GM18873 (cell line): ENCODE measurements at regions not wholly inside any gene's neighbourhood (a gene's known extent, or its start where the extent isn't known, plus 50 kb on each side); places are given as distances from the start of the nearest gene placed in this dataset.

Experiments used
- ATAC-seq: cut with Tn5 transposase; IDR thresholded peaks from one replicate; pipeline ENCODE4 v1.9.1; 2021; ENCODE audit warnings: mild to moderate bottlenecking, moderate library complexity, moderate number of reproducible peaks; ENCODE audit not compliant: unreplicated experiment, low FRiP score

DNA sequence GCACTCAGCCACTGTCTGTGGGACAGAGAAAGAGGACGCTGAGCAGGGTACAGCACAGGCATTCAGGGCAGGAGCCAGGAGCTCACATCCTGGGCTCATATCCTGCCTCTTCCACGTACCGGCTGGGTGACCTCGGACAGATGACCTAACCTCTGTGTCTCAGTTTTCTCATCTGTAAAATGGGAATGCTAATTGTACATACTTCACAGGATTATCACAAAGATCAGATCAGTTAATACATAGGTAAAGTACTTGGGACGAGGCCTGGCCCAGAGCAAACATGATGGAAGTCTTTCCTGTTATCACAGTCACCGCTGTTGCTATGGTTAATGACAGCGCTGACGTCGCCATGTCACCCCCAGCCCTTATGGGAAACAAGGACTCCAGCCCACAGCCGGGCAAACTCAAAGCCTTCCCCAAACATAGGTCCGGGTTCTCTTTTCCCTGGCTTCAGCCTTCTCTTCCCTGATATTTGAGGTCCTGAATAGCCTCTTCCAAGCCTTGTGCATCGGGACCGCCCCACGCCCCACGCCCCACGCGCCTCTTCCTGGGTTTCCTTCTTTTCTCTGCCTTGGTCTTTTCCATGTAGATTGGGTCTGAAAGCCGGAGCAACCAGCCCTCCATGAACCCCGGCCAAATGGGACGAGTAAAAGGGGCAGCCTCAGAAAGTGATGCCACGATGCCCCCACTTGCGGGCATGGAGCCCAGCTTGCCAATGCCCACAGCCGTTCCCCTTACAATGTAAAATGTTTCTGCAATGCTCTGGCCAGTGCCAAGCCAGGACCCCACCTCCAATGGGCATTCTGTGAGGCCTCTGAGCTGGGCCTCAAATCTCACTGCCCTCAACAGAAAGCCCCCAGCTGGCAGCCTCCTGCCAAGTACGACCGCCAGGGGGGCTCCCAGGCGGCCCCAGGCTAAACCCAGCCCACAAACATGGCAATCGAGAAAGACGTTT is 125.4 kb downstream of the RFLNA start:
- ATAC-seq = no peak

DNA sequence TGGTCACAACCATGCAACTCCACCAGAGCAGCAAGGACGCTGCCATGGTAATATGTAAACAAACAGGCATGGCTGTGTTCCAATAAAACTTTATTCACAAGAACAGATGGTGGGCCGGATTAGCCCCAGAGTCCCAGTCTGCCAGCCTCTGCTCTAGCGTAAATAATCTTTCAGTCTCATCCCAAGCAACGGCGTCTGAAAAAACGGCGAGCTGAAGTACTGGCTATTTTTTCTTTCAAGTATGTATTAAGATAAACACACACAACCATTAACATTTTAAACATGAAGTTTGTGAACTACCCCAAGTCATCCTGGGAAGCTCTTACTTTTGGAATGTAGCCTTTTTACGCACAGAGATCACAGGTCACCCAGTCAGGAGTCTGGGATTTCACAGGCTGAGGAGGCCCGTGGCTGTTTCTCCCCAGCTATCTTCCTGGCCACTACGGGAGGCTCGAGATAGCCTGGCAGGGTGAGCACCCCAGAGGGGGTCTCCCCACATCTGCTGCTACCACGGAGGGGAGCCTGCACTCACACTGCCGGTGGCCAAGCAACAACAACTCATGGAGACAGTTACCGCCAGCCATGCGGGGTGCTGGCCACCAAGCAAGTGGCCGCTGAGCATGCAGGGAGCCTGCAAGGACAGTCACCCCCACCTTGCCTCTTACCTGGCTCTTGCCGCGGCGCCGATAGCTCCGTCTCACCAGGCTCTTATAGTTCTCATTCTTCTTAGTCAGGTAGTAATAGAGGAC is 124.6 kb downstream of the RFLNA start:
- ATAC-seq = no peak

DNA sequence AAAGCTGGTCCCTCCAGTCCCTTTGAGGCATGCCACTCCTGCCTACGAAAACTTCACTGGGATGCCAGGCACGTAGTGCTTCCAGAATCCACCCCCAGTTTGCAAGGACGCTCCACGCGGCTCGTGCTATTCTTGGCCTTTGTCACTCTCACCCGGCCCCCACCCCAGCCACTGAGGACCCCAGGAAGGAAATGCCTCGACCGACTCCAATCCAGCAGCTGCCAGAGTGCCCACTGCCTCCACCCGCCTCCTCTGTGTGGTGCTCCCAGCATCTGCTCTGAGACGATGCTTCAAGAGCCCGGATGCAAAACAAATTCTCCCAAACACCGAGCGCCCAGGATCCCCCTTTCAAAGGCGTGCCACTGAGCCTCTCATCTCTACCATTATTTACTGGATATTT is 123.9 kb downstream of the RFLNA start:
- ATAC-seq = no peak

DNA sequence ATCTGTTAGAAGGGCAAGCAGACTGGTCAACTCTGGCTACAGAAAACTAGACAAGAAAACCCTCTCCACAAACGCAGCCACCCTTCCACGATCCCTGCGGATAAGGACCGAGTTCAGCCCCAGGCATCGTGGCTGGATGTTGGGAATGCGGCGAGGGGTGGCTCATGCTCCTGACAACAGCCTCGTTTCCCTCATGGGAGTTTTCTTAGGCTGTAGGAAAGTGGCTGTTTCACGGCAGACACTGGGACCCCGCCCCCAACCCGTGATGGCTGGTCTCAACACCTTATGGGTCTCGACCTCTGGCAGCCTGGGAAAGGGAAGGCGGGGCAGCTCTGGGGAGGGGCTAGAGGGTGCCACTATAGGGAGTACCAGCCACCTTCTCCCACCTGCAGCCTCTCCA is 123.3 kb downstream of the RFLNA start:
- no peak for ATAC-seq

DNA sequence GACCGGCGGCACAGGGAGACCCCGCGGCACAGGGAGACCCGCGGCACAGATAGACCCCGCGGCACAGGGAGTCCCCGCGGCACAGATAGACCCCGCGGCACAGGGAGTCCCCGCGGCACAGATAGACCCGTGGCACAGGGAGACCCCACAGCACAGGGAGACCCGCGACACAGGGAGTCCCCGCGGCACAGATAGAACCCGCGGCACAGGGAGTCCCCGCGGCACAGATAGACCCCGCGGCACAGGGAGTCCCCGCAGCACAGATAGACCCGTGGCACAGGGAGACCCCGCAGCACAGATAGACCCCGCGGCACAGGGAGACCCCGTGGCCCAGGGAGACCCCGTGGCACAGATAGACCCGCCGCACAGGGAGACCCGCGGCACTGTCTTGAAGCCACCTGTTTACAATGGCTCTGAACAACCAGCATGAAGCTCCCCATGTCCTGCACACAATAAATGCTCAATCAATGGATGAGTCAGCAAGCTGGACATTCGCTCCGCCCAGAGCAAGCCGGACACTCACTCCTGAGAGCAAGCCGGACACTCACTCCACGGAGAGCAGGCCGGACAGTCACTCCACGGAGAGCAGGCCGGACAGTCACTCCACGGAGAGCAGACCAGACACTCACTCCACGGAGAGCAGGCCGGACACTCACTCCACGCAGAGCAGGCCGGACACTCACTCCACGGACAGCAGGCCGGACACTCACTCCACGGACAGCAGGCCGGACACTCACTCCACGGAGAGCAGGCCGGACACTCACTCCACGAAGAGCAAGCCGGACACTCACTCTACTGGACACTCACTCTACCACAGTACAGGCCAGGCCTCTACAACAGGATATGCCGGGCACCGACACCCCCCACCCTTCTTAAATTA is 121.9 kb downstream of the RFLNA start:
- ATAC-seq = no peak

DNA sequence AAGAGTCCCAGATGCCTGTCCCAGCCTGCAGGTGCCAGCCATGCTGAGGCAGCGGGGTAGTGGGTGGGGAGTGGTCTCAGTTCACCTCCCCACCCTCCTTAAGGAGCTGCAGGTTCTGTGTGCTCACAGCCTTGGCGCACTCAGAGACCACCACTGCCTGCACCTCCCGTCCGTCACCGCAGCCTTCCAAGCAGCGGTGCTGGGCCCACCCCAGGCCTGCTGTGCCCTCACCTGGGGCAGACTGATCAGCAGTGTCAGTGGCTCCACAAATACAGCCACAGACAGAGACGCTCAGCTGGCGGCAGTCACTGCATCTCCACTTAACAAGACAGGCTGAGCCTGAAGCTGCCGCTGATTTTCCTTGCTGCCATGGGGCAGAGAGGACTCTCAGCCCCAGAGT is 120.2 kb downstream of the RFLNA start:
- ATAC-seq = no peak

DNA sequence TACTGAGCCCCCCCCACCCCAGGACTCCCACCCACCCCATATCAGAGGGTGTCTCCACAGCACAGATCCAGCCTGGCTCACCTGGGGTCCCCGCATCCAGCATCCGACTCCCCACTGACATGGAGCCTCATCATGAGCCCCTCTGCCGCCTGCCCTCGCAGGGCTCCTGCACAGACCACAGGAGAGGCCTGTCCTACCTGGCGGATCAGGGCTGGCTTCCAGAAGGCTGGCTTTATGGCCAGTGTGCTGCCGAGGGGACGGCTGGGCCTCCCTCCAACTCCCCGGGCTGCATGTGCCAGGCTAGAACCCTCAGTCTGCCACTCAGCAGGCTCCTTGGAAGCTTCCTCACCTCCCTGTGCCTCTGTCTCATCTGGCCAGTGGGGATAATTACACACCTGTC is 119.0 kb downstream of the RFLNA start:
- ATAC-seq = no peak

DNA sequence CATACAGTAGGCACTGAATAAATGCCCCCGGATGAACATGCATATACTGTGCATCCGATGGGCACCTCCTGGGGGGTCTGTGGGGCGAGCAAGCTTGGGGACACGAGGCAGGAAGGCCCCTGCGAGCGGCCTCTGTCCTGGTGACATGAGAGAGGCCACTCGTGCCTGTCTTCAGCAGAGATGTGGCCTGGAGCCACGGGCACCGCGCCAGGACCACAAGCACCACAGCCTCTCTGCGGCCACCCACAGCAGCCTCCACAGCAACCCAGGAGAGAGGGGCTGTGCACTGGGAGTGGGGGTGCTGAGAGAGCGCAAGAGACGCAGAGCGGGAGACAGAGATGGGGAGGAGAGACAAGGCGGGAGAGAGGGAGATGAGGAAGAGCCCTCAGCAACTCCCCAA is 118.5 kb downstream of the RFLNA start:
- ATAC-seq = no peak

DNA sequence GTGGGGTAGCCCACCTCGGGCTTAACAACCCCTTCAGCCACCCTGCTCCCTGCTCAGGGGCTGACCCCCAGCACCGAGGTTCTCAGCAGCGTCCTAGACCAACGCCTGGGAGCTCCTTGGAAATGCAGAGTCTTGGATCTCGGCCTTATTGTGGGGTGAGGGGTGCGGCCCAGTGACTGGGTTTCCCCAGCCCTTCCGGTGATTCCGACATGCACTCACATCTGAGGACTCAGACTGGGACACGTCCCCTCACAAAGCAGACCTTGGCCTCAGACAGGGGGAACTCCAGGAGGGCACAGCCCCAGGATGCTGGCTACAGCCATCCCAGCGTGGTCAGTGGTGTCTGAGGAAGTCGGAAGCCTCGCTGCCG is 117.7 kb downstream of the RFLNA start:
- ATAC-seq = no peak

DNA sequence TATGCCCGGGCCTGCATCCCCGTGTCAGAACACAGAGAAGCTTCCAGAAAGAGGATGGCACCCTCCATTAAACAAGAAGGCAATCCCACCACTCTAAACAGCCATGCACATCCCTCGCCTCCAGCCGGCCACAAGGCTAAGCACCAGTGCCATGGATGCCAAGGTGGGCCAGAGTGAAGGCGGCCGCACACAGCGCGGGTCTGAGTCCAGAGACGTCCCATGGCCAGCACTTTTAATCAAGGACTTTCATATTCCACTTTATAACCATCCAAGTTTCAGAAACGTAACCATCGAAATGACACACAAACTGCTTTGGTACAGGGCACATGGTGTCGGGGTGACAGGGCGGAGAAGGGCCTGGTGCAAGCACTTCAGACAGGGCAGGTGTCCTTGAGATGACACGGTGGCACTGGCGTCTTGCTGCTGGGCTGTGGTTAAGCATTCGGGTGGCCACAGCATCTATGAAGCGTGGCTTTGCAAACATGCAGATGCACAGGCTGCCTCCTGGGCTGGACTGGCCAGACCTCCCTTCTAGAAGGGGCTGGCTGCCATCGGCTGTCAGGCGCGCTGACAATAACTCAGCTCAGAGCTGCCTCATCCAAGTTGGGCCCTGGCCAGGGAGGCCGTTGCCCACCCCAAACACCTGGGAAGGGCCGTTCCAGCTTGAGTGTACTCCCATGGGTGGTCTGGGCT is 117.2 kb downstream of the RFLNA start:
- ATAC-seq = no peak

DNA sequence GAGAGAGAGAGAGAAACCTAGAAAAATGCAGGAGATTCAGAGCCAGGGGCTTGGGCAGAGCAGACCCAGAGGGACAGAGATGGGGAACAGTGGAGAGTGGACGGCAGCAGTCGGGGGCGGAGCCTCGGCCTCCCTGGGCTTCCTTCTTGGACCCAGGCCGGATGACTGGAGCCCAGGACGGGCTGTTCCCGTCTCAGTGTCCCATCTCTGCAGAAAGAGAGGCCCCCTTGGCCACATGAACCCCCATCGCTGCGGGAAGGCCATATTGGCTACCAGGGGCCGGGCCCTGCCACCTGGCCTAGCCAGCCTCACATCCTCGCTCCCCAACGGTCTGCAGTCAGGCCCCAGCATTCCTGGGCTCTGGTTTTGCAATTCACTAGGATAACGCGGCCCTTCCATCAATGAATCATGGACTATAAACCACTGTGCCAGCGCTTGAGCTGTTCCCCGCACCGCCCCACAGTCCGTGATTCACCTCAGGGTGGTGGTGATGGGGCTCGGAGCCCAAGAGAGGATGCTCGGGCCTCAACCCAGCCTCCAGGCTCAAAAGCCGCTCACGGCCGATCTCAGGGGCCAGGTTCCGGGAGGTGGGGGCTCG is 116.5 kb downstream of the RFLNA start:
- no peak for ATAC-seq

DNA sequence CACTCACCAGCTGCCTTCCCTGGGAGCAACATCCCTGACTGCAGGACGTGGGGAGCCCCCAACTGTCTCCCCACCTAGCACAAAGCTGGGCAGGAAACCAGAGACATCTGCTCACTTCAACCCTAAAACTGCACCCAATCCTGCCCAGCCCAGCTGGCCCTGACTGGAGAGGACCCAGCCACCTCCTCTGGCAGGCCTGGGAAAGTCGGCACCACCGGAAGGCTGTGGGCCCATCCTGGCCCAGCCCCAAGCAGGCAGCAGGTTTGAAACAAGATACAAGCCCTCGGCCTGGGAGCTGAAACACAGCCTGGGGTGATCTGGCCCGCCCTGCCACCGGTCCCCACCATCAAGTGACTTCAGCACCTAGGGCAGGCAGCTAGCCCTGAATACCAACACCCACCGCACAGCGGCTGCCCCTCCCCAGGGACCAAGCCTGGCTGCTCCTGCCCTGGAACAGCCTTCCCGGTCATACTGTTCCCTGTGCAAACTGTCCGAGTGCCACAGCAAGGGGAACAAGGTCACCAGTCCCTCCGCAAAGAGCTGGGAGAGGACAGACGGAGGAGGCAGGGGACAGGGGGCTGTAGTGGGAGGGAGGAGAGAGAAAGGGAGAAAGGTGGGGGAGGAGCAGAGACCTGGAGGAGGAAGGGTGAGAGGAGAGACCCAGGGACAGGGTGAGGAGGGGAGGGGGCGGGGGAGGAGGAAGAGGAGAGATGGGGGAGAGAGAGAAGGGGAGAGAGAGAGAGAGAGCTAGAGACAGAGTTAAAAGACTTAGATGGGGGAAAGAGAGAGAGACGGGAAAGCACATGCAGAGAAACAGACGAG is 115.7 kb downstream of the RFLNA start:
- no peak for ATAC-seq

DNA sequence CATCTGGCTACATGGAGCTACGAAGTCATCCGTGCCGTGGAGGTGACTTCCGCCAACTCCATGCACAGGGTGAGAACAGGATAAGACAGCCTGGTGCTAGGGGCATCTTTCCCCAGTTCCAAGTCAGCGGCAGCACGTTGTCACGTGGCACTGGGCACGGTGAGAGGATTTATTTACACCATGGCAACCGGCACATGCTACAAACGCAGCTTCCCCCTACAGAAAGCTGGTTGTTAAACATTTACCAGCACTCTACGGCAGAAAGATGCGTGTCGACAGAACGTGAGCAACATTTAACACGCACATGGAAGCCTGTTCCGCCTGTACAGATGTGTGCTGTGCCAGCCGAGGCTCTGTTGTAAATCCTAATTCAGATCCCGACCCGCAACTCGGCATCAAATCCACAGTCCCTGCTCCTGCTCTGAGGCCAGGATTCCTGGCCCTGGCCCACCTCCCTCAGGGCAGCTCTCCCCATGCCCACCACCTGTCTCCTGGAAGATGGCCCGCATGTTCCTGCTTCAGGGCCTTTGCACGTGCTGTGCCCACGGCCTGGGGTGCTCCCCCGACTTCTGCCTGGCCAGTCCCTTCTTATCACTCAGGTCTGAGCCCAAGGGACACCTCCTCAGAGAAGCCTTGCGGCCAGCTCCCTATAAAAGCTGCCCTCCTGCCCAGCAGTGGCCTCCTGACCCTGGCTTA is 114.1 kb downstream of the RFLNA start:
- no peak for ATAC-seq

DNA sequence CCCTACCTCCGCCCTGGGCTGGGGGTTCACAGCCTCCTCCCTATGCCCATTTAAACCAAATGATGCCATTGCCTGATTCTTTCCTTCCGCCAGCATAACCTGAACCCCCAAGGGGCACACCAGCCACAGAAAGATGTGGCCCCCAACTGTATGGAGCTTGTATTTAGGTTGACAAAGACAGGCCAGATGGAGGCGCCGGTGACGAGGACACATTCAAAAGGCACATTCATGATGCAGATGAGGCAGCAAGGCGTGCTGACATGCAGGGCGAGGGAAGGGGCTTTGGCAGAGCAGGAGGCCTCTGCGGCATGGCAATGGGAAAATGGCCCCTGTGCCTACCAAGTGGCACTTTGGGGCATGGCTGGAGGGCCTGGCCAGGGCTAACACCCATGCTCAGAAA is 112.2 kb downstream of the RFLNA start:
- ATAC-seq = no peak

DNA sequence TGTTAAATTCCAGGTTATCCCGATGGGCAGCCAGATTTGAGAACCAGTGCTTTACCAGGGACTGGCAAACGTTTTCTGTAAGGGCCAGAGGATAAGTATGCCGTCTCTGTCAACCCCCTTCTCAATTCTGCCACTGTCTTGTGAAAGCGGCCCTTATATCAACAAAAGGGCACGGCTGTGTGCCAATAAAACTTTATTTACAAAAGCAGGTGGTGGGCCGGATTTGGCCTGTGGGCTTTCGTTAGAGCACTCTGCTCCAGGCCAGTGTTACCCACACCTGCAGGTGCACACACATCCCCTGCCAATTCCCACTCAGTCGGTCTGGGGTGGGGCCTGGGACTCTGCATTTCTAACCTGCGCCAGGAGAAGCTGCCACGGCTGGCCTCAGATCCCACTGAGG is 111.2 kb downstream of the RFLNA start:
- no peak for ATAC-seq

DNA sequence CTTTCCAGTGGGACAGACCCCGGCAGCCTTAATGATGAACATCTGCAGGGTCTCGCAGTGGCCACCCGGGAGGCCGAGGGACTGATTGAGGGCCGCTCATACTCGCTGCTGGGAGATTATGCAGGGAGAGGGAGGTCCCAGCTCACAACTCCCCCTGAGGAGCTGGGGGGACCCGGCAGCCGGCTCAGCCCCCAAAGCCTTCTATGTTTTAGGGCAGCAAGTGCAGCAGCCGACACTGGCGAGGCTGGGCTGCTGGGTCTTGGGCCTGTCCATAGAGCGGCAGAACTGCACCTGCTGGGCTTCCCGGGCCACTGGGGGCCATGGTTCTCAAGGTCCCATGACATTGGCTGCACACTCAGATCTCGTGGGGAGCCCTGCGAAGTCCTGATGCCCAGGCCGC is 110.7 kb downstream of the RFLNA start:
- no peak for ATAC-seq

DNA sequence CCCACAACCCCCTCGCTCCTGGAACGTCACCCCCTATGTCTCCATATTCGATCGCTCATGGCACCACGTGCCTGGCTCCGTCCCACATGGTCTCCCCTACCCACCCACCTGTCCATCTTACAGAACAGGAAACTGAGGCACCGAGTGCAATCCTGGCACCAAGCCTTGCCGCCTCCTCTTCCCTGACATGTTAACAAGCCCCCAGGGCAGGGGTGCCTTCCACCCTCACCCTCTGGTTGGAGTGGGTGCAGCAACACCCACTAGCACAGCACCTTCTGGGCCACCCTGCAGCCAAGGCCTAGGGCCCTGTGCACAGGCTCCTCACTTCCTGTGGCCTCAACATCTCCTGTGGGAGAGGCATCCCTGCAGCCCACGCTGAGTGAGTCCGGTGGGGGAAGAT is 110.3 kb downstream of the RFLNA start:
- ATAC-seq = no peak

DNA sequence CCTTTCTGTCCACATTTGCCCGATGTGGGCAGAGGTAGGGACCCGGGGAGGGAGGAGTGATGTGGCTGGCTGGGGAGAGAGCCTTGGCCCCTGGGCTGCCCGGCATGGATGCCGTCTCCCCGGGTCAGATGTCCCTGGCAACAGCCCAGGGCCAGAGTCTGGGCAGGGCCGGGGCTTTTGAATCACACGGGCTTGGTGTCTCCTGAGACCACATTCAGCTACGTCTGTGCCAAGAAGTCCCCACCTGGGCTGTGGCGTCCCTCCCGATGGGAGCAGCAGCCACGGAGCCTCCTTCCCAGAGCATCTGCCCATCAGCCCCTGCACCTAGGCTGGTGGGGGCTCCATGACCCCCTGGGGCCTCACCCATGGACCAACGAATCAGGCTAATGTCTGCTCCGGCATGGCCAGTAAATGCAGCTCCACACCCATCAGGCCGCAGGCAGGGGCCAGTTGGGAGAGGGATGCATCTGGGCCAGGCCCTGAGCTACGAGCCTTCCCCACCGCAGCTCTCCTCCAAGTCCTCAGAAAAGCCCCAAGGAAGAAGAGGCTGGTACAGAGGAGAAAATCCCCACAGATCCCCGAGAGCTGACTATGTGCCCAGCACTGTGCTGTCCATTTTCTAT is 109.4 kb downstream of the RFLNA start:
- ATAC-seq = no peak
